HG03025 (cell line): ENCODE measurements at regions not wholly inside any gene's neighbourhood (a gene's known extent, or its start where the extent isn't known, plus 50 kb on each side); places are given as distances from the start of the nearest gene placed in this dataset.

Experiments used
- ATAC-seq: cut with Tn5 transposase; IDR thresholded peaks from one replicate; pipeline ENCODE4 v1.9.1; 2021; ENCODE audit warnings: mild to moderate bottlenecking, moderate library complexity; ENCODE audit not compliant: unreplicated experiment, low FRiP score

DNA sequence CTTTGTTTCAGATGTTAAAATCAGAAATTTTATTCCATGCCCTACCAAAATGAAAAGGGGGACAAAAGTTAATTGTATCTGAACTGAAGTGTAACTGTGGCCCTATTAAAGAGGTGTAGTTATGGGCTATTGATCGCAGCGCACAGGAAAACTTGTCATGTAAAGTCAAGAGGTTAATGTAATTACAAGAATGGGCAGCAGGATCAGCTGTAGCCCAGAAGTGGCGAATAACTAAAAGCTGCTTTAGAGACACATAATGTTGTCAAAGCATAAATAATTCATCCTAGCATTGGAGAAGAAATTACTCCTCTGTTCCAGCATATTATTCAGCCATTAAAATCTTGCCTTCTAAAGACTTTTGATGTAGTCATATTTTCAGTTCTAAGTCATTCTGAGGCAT is 211.8 kb downstream of the EPHA4 start:
- no peak for ATAC-seq

DNA sequence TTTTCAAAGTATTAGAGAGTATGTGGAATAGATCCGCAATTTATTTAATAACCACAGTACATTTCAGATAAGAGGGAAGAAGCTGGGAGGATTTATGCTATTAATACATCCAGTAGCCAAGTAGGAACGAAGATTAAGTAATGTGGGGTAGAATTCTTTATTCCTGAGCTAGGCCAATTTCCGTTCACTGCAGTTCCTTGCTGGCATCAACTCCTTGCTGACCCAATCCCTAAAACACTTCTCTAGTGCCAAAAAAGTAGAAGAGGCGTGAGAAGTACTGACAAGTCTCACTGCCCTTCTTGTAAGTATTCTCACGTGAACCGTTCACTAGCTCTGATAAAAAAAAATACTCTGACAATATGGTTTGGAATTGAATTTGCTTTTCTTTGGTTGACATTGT is 211.4 kb downstream of the EPHA4 start:
- ATAC-seq, result no peak

DNA sequence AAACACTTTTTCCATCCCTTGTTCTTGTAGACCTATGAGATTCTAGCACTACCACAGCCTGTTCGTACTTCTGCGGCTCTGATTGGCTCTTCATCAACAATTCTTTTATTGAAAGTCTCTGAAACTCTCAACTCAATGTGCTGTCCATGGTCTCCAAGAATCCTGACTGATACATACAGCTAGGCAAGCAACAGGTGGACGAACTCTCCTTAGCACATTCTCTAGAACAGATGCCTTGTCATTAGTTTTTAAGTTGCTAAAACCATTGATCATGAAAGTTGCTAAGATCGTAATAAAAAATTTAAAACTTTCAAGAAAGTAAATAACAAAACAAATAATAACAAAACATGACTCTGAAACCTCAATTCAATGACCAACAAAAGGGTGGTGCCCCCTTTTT is 210.5 kb downstream of the EPHA4 start:
- ATAC-seq, result no peak

DNA sequence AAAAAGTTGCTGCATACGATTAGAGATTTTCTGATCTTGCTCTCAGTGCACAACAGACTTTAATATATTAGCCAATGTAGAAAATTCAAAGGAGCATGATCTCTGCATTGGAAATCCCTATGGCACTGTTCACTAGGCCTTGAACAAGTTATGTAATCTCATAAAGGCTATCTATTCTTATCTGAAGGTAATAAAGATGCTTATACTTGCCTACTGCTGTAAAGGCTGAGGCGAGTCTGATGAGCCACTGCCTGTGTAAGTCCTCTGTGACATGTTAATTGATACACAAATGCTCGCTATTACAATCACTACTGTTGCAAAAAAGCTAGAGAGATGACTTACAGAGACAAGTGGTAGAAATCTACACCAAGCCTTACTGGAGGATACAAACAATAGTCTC is 207.4 kb downstream of the EPHA4 start:
- ATAC-seq, result no peak
